ENCODE measurements at regions not wholly inside any gene's neighbourhood (a gene's known extent, or its start where the extent isn't known, plus 50 kb on each side); places are given as distances from the start of the nearest gene placed in this dataset.

DNA sequence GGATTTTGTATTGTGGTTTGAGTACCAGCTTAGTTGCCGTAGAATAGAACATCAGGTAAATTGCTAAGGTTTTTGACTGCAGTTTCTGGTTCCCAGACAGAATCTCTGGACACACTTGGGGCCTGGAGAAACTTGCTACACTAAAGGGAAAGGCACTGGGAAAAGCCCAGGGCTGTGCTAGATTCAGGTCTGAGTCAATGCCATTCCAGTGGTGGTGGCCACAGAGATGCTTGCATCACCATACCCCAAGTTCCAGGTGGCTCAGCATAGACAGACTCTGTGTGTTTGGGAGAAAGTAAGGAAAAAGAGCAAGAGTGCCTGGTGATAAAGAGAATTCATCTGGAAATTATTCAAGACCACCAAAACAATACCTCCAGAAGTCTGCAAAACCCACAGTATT lies 120.6 kb downstream of the HMHB1 start:
- TF ChIP-seq, protein P1, sequence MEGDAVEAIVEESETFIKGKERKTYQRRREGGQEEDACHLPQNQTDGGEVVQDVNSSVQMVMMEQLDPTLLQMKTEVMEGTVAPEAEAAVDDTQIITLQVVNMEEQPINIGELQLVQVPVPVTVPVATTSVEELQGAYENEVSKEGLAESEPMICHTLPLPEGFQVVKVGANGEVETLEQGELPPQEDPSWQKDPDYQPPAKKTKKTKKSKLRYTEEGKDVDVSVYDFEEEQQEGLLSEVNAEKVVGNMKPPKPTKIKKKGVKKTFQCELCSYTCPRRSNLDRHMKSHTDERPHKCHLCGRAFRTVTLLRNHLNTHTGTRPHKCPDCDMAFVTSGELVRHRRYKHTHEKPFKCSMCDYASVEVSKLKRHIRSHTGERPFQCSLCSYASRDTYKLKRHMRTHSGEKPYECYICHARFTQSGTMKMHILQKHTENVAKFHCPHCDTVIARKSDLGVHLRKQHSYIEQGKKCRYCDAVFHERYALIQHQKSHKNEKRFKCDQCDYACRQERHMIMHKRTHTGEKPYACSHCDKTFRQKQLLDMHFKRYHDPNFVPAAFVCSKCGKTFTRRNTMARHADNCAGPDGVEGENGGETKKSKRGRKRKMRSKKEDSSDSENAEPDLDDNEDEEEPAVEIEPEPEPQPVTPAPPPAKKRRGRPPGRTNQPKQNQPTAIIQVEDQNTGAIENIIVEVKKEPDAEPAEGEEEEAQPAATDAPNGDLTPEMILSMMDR (conservative IDR thresholded peaks at IDR 0.05; ENCODE audit: low read depth): no peak
- no peak overlapping the region for H3K27ac ChIP-seq
- ChIA-PET POLR2A (ENCODE audit: low non-redundant PET) (no interaction called here), CTCF (interaction anchor here (0.6 kb wide), 1 partner anchor 1606 kb away, joined by 3 read pairs; no protein-coding TSS in a partner anchor)
- no peak for DNase-seq (ENCODE audit: low spot score)

DNA sequence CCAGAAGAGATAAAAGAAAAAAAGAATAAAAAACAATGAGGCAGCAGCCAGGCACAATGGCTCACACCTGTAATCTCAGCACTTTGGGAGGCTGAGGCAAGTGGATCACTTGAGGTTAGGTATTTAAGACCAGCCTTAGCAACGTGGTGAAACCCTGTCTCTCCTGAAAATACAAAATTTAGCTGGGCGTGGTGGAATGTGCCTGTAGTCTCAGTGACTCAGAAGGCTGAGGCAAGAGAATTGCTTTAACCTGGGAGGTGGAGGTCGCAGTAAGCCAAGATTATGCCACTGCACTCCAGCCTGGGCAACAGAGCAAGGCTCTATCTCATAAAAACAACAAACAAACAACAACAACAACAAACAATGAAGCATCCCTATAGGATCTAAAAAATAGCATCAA lies 121.5 kb downstream of the HMHB1 start:
- ChIA-PET POLR2A (ENCODE audit: low non-redundant PET) (no interaction called here), CTCF (interaction anchor here (0.6 kb wide), 1 partner anchor 1607 kb away, joined by 3 read pairs; no protein-coding TSS in a partner anchor)
- H3K27ac ChIP-seq: peak overlapping the region; percentile 27; the same call in 1 of the 2 replicates
- TF ChIP-seq, protein P1 (conservative IDR thresholded peaks at IDR 0.05; ENCODE audit: low read depth): no peak
- no peak for DNase-seq (ENCODE audit: low spot score)

DNA sequence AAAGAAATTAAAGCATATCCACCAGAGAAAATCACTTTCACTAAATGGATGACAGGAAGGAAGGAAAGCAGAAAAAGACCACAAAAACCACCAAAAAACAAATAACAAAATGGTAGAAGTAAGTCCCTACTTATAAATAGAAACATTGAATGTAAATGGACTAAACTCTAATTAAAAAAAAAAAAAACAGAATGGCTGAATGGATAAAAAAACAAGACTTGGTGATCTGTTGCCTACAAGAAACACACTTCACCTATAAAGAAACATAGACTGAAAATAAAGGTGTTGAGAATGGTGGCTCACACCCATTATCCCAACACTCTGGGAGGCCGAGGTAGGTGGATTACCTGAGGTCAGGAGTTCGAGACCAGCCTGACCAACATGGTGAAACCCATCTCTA lies 122.9 kb downstream of the HMHB1 start:
- DNase-seq (ENCODE audit: low spot score): no peak
- TF ChIP-seq, protein P1 (conservative IDR thresholded peaks at IDR 0.05; ENCODE audit: low read depth): no peak
- ChIA-PET POLR2A (ENCODE audit: low non-redundant PET) (no interaction called here), CTCF (interaction anchor here (0.6 kb wide), 1 partner anchor 995 kb away, joined by 3 read pairs; no protein-coding TSS in a partner anchor)
- H3K27ac ChIP-seq: no peak overlapping the region

DNA sequence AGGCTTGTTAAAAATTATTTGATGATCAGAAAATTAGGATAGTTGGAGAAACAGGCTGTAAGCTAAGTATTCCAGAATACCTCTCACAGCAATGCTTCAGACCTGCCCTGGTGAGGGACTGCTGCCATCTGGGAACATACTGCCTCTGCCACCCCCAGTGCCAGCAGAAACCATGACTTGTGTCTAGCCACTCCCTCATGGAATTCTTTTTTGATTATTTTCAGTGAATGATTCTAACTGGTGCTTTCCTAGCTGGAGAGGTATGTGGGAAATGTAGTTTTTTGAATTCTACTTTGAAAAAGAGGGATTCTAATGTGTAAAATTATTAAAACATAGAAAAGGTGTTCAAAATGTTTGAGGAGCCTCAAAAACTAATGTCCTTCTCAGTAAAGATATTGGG lies 126.3 kb downstream of the HMHB1 start:
- POLR2A ChIA-PET (ENCODE audit: low non-redundant PET): no interaction called here
- TF ChIP-seq, protein P1 (conservative IDR thresholded peaks at IDR 0.05; ENCODE audit: low read depth): no peak
- CTCF ChIA-PET: no interaction called here
- peak; percentile 22 for DNase-seq (ENCODE audit: low spot score)
- no peak overlapping the region for H3K27ac ChIP-seq

DNA sequence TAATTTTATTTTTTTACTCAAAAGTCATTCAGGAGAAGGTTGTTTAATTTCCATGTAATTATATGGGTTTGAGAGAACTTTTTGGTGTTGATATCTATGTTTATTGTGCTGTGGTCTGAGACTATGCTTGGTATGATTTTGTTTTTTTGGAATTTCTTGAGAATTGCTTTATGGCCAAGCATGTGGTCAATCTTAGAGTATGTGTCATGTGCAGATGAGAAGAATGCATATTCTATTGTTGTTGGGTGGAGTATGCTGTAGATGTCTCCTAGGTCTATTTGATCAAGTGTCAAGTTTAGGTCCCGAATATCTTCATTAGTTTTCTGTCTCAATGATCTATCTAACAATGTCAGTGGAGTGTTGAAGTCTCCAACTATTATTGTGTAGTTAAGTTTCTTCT lies 134.9 kb downstream of the HMHB1 start:
- no peak for DNase-seq (ENCODE audit: low spot score)
- H3K27ac ChIP-seq: no peak overlapping the region
- TF ChIP-seq, protein P1 (conservative IDR thresholded peaks at IDR 0.05; ENCODE audit: low read depth): no peak
- ChIA-PET POLR2A (ENCODE audit: low non-redundant PET) (no interaction called here), CTCF (interaction anchor here (0.8 kb wide), 1 partner anchor 12 kb away, joined by 3 read pairs; no protein-coding TSS in a partner anchor)

DNA sequence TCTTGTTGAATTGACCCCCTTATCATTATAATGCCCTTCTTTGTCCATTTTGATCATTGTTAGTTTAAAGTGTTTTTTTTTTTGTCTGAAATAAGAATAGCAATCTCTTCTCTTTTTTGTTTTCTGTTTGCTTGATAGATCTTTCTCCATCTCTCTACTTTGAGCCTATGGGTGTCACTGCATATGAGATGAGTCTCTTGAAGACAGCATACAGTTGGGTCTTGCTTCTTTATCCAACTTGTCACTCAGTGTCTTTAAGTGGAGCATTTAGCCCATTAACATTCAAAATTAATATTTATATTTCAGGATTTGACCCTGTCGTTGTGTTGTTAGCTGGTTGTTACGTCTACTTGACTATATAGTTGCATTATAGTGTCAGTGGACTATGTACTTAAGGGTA lies 135.4 kb downstream of the HMHB1 start:
- POLR2A ChIA-PET (ENCODE audit: low non-redundant PET): no interaction called here

More for the DNA sequence above, 135.4 kb downstream of the HMHB1 start:
- no peak overlapping the region for H3K27ac ChIP-seq
- TF ChIP-seq, protein P1 (conservative IDR thresholded peaks at IDR 0.05; ENCODE audit: low read depth): no peak
- CTCF ChIA-PET: interaction anchor here (0.5 kb wide), 1 partner anchor 489 kb away, joined by 5 read pairs; no protein-coding TSS in a partner anchor
- DNase-seq (ENCODE audit: low spot score): no peak

Measured in RWPE1 (cell line).